ENCODE measurements at regions not wholly inside any gene's neighbourhood (a gene's known extent, or its start where the extent isn't known, plus 50 kb on each side); places are given as distances from the start of the nearest gene placed in this dataset.

DNA sequence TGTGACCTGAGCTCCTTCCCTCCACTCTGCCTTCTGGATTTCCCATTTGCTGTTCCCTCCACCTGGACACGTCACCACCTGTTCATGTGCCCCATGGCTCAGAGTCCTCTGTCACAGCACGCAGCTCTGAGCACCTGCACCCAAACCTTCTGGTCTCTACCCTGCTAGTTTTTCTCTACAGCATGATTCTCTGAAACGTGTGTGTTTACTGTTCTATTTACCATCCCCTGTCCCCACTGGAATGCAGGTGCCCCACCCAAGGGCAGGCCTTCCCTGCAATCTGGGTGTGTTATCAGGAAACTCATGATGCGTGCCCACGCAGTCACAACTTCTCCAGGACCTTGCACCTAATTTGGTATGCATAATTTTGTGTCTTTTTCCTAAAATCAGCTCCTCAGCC is 284.4 kb upstream of the IGFBP3 start:
- TF ChIP-seq HDGF (IDR thresholded peaks at IDR 0.05) (no peak), EP300 (IDR thresholded peaks at IDR 0.05; ENCODE audit: borderline replicate concordance in 1 of 2, control insufficient read depth in 1 of 2, low read depth in 2 of 2, low read length in 2 of 2) (no peak), EZH2 (IDR thresholded peaks at IDR 0.05; ENCODE audit: borderline replicate concordance, control insufficient read depth, low read depth, low read length) (no peak)
- TF ChIP-seq, protein P1, sequence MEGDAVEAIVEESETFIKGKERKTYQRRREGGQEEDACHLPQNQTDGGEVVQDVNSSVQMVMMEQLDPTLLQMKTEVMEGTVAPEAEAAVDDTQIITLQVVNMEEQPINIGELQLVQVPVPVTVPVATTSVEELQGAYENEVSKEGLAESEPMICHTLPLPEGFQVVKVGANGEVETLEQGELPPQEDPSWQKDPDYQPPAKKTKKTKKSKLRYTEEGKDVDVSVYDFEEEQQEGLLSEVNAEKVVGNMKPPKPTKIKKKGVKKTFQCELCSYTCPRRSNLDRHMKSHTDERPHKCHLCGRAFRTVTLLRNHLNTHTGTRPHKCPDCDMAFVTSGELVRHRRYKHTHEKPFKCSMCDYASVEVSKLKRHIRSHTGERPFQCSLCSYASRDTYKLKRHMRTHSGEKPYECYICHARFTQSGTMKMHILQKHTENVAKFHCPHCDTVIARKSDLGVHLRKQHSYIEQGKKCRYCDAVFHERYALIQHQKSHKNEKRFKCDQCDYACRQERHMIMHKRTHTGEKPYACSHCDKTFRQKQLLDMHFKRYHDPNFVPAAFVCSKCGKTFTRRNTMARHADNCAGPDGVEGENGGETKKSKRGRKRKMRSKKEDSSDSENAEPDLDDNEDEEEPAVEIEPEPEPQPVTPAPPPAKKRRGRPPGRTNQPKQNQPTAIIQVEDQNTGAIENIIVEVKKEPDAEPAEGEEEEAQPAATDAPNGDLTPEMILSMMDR (IDR thresholded peaks at IDR 0.05 in 2 of 3, conservative IDR thresholded peaks at IDR 0.05 in 1 of 3; ENCODE audit: control insufficient read depth in 2 of 3, extremely low read depth in 1 of 3, insufficient read depth in 1 of 3, low read depth in 3 of 3, low read length in 3 of 3): no peak
